Heart right ventricle (tissue), 16 donors: ENCODE measurements at regions not wholly inside any gene's neighbourhood (a gene's known extent, or its start where the extent isn't known, plus 50 kb on each side); places are given as distances from the start of the nearest gene placed in this dataset.

Source experiments
- ATAC-seq, 8 donors: fragments of 200-7000 bp; cut with Tn5 transposase; one replicate each; pipeline ENCODE4 v1.9.1; 2020; ENCODE audit warnings: mild to moderate bottlenecking in 8 of 8, moderate library complexity in 8 of 8, moderate number of reproducible peaks in 1 of 8
- DNase-seq, 2 donors: peaks; one replicate each; pipeline ENCODE4 v3.0.0-alpha.2; 2020
- H3K27ac ChIP-seq, 10 donors: fragments of 200-600 bp; sonication (generic) in 2 of 10; one replicate each; pipeline versions ENCODE4 v1.5.0 to v1.8.0; 2020 to 2022; ENCODE audit warnings: mild to moderate bottlenecking in 3 of 10
- H3K27me3 ChIP-seq, 7 donors: fragments of 200-600 bp; one replicate each; pipeline ENCODE4 v1.8.0; 2021 to 2022; ENCODE audit warnings: mild to moderate bottlenecking in 2 of 7
- H3K36me3 ChIP-seq, 9 donors: fragments of 200-600 bp; sonication (generic) in 1 of 9; one replicate each; pipeline versions ENCODE4 v1.5.0 to v1.8.0; 2020 to 2022; ENCODE audit warnings: mild to moderate bottlenecking in 2 of 9
- H3K4me1 ChIP-seq, 9 donors: fragments of 200-600 bp; sonication (generic) in 1 of 9; one replicate each; pipeline versions ENCODE4 v1.5.0 to v1.8.0; 2020 to 2022; ENCODE audit warnings: mild to moderate bottlenecking in 4 of 9
- H3K4me3 ChIP-seq, 10 donors: fragments of 200-600 bp; sonication (generic) in 2 of 10; one replicate each; pipeline versions ENCODE4 v1.5.0 to v1.8.0; 2020 to 2022; ENCODE audit warnings: mild to moderate bottlenecking in 7 of 10, moderate library complexity in 2 of 10
- H3K9me3 ChIP-seq, 11 donors: fragments of 200-600 bp in 10 of 11; sonication (generic) in 2 of 11; one replicate each; pipeline versions ENCODE4 v1.5.0 to v1.8.0; 2013 to 2022; ENCODE audit warnings: mild to moderate bottlenecking in 2 of 11, control low read depth in 1 of 11, moderate library complexity in 1 of 11
- WGBS, 2 donors: extraction: QIAGEN DNeasy Blood & Tissue Kit; methylation state at CpG; one replicate each; pipeline ENCODE4 v1.1.7; 2013; ENCODE audit warnings: inconsistent platforms in 1 of 2; 5-methylcytosine and 5-hydroxymethylcytosine counted together
- intact Hi-C, 10 donors: fragments of 100-400 bp; cut with DNase I; formaldehyde crosslinking; loops; one replicate each; pipeline versions ENCODE4 v1.11.1 to v1.14.2; 2022
- TF ChIP-seq, protein P1 (sequence below), 9 donors: fragments of 200-600 bp; sonication (generic) in 2 of 9; IDR thresholded peaks; one replicate each; pipeline versions ENCODE4 v1.5.0 to v1.8.0; 2021 to 2022; ENCODE audit warnings: antibody characterized with exemption in 9 of 9, mild to moderate bottlenecking in 5 of 9, moderate library complexity in 1 of 9
- donor health status: Arrhythmogenic right ventricular cardiomyopathy.
- donor health status: ischemic (EF 13 %, LVEDD 7.1; RV severe dilation, severe dysfunction).
- donor health status: healthy with polysubstance abuse.
- donor health status: DM: no; HTN: yes; CAD: no.
- donor health status: DM: no; HTN: no; CAD: no.
- donor health status: ischemic (EF 25% LVEDD 6.9; RV normal size, moderate dysfunction).
- donor health status: ischemic (EF 25% LVEDD 5.7; RV mildly dilated, moderate dysfunction).
- donor health status: healthy.
- donor health status: DM: yes; HTN: yes; CAD: no.
- donor health status: Ischemic cardiomyopathy.
- donor health status: ischemic (EF 35%, LVEDD 5.7; RV mildly dilated, moderate dysfunction).
- donor health status: nonischemic (EF 11% LVEDD 7.7; RV severe dilation, severe dysfunction).
- donor health status: DM: yes; HTN: yes; CAD: no.
- donor health status: PGD.
- donor health status: ischemic (EF 29% LVEDD 5.4; RV normal size, mild dysfunction).
- donor health status: nonischemic (EF 23%, LVEDD 6.1; RV moderate dilation, normal function).

DNA sequence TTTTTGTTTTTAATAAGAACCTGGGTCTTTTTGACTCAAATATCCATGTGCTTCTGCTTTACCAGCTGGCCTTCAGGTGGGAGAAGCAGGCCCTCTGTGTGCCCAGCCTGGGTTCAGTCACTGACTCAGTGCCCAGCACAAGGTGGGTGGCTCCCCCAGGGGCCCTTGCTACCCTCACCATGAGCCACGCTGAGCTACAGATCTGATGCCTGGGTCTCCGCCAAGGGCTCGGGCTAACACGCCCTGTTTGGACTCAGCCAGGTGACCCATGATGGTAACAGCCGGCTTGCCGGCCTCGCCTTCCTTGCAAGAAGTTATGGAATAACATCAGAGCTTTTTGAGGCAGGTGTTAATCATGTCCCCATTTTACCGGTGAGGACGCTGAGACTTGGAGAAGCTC, 109.5 kb upstream of the NLRP1 start:
- intact Hi-C loops, result no loop called here
- peaks cover 0 to 44% (median 29%) of the 10 kb centered on the region in 7 donors for H3K27me3 ChIP-seq

DNA sequence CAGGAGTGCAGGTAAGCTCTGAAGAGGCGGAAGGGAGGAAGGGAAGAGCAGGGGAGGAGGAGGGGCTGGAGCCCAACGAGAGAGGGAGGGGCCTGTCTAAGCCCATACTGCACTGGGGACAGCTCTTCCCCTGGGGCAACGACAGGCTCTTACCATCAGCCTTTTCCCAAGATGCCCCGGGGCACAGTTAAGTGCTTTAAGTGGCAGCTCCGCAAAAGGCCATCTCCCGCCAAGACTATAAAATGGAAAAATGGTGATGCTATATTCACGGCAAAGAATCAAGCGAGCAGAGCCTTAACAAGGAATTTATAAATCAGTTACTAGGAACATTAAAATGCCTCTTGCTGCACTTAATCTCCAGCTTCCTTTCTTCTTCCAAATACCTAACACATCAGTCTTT, 110.2 kb upstream of the NLRP1 start:
- H3K27me3 ChIP-seq, result peaks cover 0 to 46% (median 29%) of the 10 kb centered on the region in 7 donors
- intact Hi-C loops, result no loop called here
- no peak for DNase-seq
- no peaks in the 10 kb centered on the region for H3K4me1 ChIP-seq
- TF ChIP-seq, protein P1, sequence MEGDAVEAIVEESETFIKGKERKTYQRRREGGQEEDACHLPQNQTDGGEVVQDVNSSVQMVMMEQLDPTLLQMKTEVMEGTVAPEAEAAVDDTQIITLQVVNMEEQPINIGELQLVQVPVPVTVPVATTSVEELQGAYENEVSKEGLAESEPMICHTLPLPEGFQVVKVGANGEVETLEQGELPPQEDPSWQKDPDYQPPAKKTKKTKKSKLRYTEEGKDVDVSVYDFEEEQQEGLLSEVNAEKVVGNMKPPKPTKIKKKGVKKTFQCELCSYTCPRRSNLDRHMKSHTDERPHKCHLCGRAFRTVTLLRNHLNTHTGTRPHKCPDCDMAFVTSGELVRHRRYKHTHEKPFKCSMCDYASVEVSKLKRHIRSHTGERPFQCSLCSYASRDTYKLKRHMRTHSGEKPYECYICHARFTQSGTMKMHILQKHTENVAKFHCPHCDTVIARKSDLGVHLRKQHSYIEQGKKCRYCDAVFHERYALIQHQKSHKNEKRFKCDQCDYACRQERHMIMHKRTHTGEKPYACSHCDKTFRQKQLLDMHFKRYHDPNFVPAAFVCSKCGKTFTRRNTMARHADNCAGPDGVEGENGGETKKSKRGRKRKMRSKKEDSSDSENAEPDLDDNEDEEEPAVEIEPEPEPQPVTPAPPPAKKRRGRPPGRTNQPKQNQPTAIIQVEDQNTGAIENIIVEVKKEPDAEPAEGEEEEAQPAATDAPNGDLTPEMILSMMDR (IDR thresholded peaks at IDR 0.05), result no peak
- no peak overlapping the region for H3K27ac ChIP-seq
- H3K36me3 ChIP-seq, result no peaks in the 10 kb centered on the region
- H3K4me3 ChIP-seq, result no peak overlapping the region
- no peak for ATAC-seq
- H3K9me3 ChIP-seq, result peaks cover 0 to 9% (median 0%) of the 10 kb centered on the region in 11 donors
- WGBS, 2 donors, result 41 to 49% methylated on average over 8 of the region's 8 CpGs

More for the DNA sequence above, 109.5 kb upstream of the NLRP1 start:
- no peak for DNase-seq
- ATAC-seq, result no peak
- no peak overlapping the region for H3K27ac ChIP-seq
- peaks cover 0 to 2% (median 0%) of the 10 kb centered on the region in 11 donors for H3K9me3 ChIP-seq
- H3K4me3 ChIP-seq, result no peak overlapping the region
- no peaks in the 10 kb centered on the region for H3K4me1 ChIP-seq
- H3K36me3 ChIP-seq, result no peaks in the 10 kb centered on the region
- TF ChIP-seq, protein P1 (IDR thresholded peaks at IDR 0.05), result no peak
- 80 to 84% methylated on average over 9 of the region's 9 CpGs for WGBS, 2 donors

- WGBS, 2 donors, result 32 to 34% methylated on average over 3 of the region's 3 CpGs
- intact Hi-C loops, result no loop called here
- no peak overlapping the region for H3K27ac ChIP-seq
- no peak for DNase-seq
- TF ChIP-seq, protein P1 (IDR thresholded peaks at IDR 0.05), result no peak
- peaks cover 0 to 45% (median 37%) of the 10 kb centered on the region in 7 donors for H3K27me3 ChIP-seq
- no peak for ATAC-seq
- no peaks in the 10 kb centered on the region for H3K36me3 ChIP-seq
- H3K4me1 ChIP-seq, result no peaks in the 10 kb centered on the region
- H3K9me3 ChIP-seq, result peaks cover 0 to 9% (median 0%) of the 10 kb centered on the region in 11 donors
- no peak overlapping the region for H3K4me3 ChIP-seq
Observed at GRCh38 chr17:5695480-5695879, 111.2 kb upstream of the NLRP1 start.

- H3K4me1 ChIP-seq, result no peaks in the 10 kb centered on the region
- H3K27ac ChIP-seq, result no peak overlapping the region
- H3K36me3 ChIP-seq, result no peaks in the 10 kb centered on the region
- DNase-seq (no peak), ATAC-seq (no peak)
- TF ChIP-seq, protein P1 (IDR thresholded peaks at IDR 0.05), result no peak
- intact Hi-C loops, result no loop called here
- peaks cover 0 to 46% (median 29%) of the 10 kb centered on the region in 7 donors for H3K27me3 ChIP-seq
- peaks cover 0 to 20% (median 0%) of the 10 kb centered on the region in 11 donors for H3K9me3 ChIP-seq
- no peak overlapping the region for H3K4me3 ChIP-seq
Observed at GRCh38 chr17:5698959-5699358, 114.7 kb upstream of the NLRP1 start.
